ENCODE measurements at regions not wholly inside any gene's neighbourhood (a gene's known extent, or its start where the extent isn't known, plus 50 kb on each side); places are given as distances from the start of the nearest gene placed in this dataset.

DNA sequence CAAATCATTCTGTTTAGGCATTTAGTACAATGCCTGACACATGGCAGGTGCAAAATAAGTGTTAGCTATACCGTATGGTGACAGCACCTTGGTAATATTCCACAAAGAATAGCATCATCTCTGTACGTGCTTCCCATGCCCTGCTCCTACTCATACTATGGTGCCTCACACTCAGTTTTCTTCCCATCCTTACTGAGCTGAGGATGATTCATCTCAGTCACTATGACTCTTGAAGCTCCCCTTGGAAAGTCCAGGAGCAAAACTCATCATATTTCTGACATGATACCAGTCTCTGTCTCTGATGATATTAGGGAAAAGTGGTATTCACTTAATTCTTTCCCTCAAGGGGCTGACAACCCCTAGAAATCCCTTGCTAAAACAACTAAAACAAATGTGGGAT, 423.3 kb downstream of the EFNA5 start:
- TF ChIP-seq, protein P1, sequence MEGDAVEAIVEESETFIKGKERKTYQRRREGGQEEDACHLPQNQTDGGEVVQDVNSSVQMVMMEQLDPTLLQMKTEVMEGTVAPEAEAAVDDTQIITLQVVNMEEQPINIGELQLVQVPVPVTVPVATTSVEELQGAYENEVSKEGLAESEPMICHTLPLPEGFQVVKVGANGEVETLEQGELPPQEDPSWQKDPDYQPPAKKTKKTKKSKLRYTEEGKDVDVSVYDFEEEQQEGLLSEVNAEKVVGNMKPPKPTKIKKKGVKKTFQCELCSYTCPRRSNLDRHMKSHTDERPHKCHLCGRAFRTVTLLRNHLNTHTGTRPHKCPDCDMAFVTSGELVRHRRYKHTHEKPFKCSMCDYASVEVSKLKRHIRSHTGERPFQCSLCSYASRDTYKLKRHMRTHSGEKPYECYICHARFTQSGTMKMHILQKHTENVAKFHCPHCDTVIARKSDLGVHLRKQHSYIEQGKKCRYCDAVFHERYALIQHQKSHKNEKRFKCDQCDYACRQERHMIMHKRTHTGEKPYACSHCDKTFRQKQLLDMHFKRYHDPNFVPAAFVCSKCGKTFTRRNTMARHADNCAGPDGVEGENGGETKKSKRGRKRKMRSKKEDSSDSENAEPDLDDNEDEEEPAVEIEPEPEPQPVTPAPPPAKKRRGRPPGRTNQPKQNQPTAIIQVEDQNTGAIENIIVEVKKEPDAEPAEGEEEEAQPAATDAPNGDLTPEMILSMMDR (IDR thresholded peaks at IDR 0.05), result no peak
- TF ChIP-seq, protein P2, sequence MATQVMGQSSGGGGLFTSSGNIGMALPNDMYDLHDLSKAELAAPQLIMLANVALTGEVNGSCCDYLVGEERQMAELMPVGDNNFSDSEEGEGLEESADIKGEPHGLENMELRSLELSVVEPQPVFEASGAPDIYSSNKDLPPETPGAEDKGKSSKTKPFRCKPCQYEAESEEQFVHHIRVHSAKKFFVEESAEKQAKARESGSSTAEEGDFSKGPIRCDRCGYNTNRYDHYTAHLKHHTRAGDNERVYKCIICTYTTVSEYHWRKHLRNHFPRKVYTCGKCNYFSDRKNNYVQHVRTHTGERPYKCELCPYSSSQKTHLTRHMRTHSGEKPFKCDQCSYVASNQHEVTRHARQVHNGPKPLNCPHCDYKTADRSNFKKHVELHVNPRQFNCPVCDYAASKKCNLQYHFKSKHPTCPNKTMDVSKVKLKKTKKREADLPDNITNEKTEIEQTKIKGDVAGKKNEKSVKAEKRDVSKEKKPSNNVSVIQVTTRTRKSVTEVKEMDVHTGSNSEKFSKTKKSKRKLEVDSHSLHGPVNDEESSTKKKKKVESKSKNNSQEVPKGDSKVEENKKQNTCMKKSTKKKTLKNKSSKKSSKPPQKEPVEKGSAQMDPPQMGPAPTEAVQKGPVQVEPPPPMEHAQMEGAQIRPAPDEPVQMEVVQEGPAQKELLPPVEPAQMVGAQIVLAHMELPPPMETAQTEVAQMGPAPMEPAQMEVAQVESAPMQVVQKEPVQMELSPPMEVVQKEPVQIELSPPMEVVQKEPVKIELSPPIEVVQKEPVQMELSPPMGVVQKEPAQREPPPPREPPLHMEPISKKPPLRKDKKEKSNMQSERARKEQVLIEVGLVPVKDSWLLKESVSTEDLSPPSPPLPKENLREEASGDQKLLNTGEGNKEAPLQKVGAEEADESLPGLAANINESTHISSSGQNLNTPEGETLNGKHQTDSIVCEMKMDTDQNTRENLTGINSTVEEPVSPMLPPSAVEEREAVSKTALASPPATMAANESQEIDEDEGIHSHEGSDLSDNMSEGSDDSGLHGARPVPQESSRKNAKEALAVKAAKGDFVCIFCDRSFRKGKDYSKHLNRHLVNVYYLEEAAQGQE (IDR thresholded peaks at IDR 0.05; ENCODE audit: low read depth, low read length), result no peak
- TF ChIP-seq GABPA (IDR thresholded peaks at IDR 0.05; ENCODE audit: low read depth), result no peak
- TF ChIP-seq POLR2AphosphoS5 (IDR thresholded peaks at IDR 0.05; ENCODE audit: low read depth, low read length), result no peak
- TF ChIP-seq EZH2phosphoT487 (IDR thresholded peaks at IDR 0.05; ENCODE audit: borderline replicate concordance, low read depth), result no peak
- TF ChIP-seq FOXM1 (IDR thresholded peaks at IDR 0.05; ENCODE audit: low read depth), result no peak
- TF ChIP-seq RAD21 (IDR thresholded peaks at IDR 0.05; ENCODE audit: low read length), result no peak
- TF ChIP-seq RXRA (IDR thresholded peaks at IDR 0.05; ENCODE audit: borderline replicate concordance, low read depth), result no peak
- TF ChIP-seq, protein P3, sequence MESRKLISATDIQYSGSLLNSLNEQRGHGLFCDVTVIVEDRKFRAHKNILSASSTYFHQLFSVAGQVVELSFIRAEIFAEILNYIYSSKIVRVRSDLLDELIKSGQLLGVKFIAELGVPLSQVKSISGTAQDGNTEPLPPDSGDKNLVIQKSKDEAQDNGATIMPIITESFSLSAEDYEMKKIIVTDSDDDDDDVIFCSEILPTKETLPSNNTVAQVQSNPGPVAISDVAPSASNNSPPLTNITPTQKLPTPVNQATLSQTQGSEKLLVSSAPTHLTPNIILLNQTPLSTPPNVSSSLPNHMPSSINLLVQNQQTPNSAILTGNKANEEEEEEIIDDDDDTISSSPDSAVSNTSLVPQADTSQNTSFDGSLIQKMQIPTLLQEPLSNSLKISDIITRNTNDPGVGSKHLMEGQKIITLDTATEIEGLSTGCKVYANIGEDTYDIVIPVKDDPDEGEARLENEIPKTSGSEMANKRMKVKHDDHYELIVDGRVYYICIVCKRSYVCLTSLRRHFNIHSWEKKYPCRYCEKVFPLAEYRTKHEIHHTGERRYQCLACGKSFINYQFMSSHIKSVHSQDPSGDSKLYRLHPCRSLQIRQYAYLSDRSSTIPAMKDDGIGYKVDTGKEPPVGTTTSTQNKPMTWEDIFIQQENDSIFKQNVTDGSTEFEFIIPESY (IDR thresholded peaks at IDR 0.05; ENCODE audit: borderline replicate concordance, low read depth), result no peak
